IMR-90 (cell line): ENCODE measurements at regions not wholly inside any gene's neighbourhood (a gene's known extent, or its start where the extent isn't known, plus 50 kb on each side); places are given as distances from the start of the nearest gene placed in this dataset.

Experiments used
- ATAC-seq: fragments of 200-7000 bp; cut with Tn5 transposase; 2 replicates; pipeline ENCODE4 v1.9.1; 2020; ENCODE audit warnings: low read depth, mild to moderate bottlenecking, moderate library complexity
- BruUV-seq: library from RNA; stranded (reverse); fragments of 400-500 nt; replicated peaks from 2 replicates; lab custom pipeline; 2021; lab: Mats Ljungman, UMichigan
- CTCF ChIA-PET: fragments of 300-600 bp; formaldehyde crosslinking; extraction: SDS; loops from one replicate; lab custom pipeline; 2021; ENCODE audit warnings: antibody characterized with exemption; lab: Yijun Ruan, JAX
- POLR2A ChIA-PET: fragments of 300-600 bp; sonication (Branson Sonifier 250); formaldehyde crosslinking; loops from one replicate; lab custom pipeline; 2022; ENCODE audit warnings: antibody characterized with exemption; ENCODE audit not compliant: unreplicated experiment; lab: Charles Lee
- DNase-seq: peaks from one replicate; pipeline ENCODE4 v3.0.0; 2013
- H2AFZ ChIP-seq: replicated peaks from 2 replicates; pipeline ENCODE3; 2013; ENCODE audit warnings: low read length, mild to moderate bottlenecking; ENCODE audit not compliant: poor library complexity
- H2AK5ac ChIP-seq: 2 replicates; pipeline ENCODE4 v1.6.1; 2013; ENCODE audit warnings: low read depth, low read length, inconsistent platforms
- H2AK9ac ChIP-seq: replicated peaks from 2 replicates; pipeline ENCODE3; 2013; ENCODE audit warnings: mild to moderate bottlenecking, low read depth, low read length, moderate library complexity; ENCODE audit not compliant: poor library complexity
- H2BK120ac ChIP-seq: 2 replicates; pipeline ENCODE4 v1.6.1; 2013; ENCODE audit warnings: low read depth, low read length, inconsistent platforms
- H2BK15ac ChIP-seq: 3 replicates; pipeline ENCODE4 v1.6.1; 2013; ENCODE audit warnings: low read depth, low read length, inconsistent platforms
- H2BK20ac ChIP-seq: 2 replicates; pipeline ENCODE4 v1.6.1; 2013; ENCODE audit warnings: low read depth, mild to moderate bottlenecking, inconsistent platforms, low read length, moderate library complexity
- H2BK5ac ChIP-seq: 2 replicates; pipeline ENCODE4 v1.6.1; 2013; ENCODE audit warnings: mild to moderate bottlenecking, low read depth, low read length, inconsistent platforms; ENCODE audit not compliant: poor library complexity, severe bottlenecking
- H3K14ac ChIP-seq: replicated peaks from 2 replicates; pipeline ENCODE4 v1.6.1; 2013; ENCODE audit warnings: low read depth, low read length, inconsistent platforms
- H3K18ac ChIP-seq: 2 replicates; pipeline ENCODE4 v1.6.1; 2013; ENCODE audit warnings: low read depth, low read length, control low read depth
- H3K23ac ChIP-seq: 2 replicates; pipeline ENCODE4 v1.6.1; 2013; ENCODE audit warnings: low read depth, low read length, inconsistent platforms
- H3K27ac ChIP-seq: 2 replicates; pipeline ENCODE4 v1.5.1; 2013; ENCODE audit warnings: mild to moderate bottlenecking, control low read depth, low read length; ENCODE audit not compliant: insufficient read depth
- H3K27me3 ChIP-seq: 2 replicates; pipeline ENCODE4 v1.6.1; 2013; ENCODE audit warnings: low read length; ENCODE audit not compliant: control insufficient read depth, insufficient read depth
- H3K36me3 ChIP-seq: 2 replicates; pipeline ENCODE4 v1.6.1; 2013; ENCODE audit warnings: low read length, mixed read lengths; ENCODE audit not compliant: control insufficient read depth, insufficient read depth
- H3K4ac ChIP-seq: 2 replicates; pipeline ENCODE4 v1.6.1; 2013; ENCODE audit warnings: low read depth, low read length, inconsistent platforms
- H3K4me1 ChIP-seq: 2 replicates; pipeline ENCODE4 v1.6.1; 2013; ENCODE audit warnings: low read length, mixed read lengths; ENCODE audit not compliant: control insufficient read depth, insufficient read depth
- H3K4me2 ChIP-seq: 2 replicates; pipeline ENCODE4 v1.6.1; 2013; ENCODE audit warnings: low read depth, mild to moderate bottlenecking, control low read depth, low read length, moderate library complexity
- H3K4me3 ChIP-seq: 2 replicates; pipeline ENCODE4 v1.5.1; 2013; ENCODE audit warnings: low read depth, mild to moderate bottlenecking, control low read depth, low read length, moderate library complexity; ENCODE audit not compliant: insufficient read depth
- H3K56ac ChIP-seq: 2 replicates; pipeline ENCODE4 v1.6.1; 2013; ENCODE audit warnings: low read length, inconsistent platforms; ENCODE audit not compliant: insufficient read depth; ENCODE audit errors: extremely low read depth
- H3K79me1 ChIP-seq, 2 experiments: 2 replicates each; pipeline ENCODE4 v1.6.1; 2013; ENCODE audit warnings: low read length in 2 of 2, inconsistent platforms in 1 of 2, low read depth in 1 of 2
- H3K9ac ChIP-seq: 2 replicates; pipeline ENCODE4 v1.6.1; 2013; ENCODE audit warnings: low read depth, low read length, control low read depth
- H3K9me1 ChIP-seq: 2 replicates; pipeline ENCODE4 v1.6.1; 2013; ENCODE audit warnings: low read length, inconsistent platforms; ENCODE audit not compliant: insufficient read depth
- H3K9me3 ChIP-seq: 2 replicates; pipeline ENCODE4 v1.6.1; 2013; ENCODE audit warnings: low read length; ENCODE audit not compliant: control insufficient read depth, insufficient read depth
- H4K20me1 ChIP-seq: 2 replicates; pipeline ENCODE4 v1.6.1; 2013; ENCODE audit warnings: low read length, inconsistent platforms; ENCODE audit not compliant: insufficient read depth
- H4K5ac ChIP-seq: 2 replicates; pipeline ENCODE4 v1.6.1; 2013; ENCODE audit warnings: mild to moderate bottlenecking, low read depth, low read length, control low read depth
- H4K8ac ChIP-seq, 2 experiments: 2 replicates each; pipeline ENCODE4 v1.6.1; 2013; ENCODE audit warnings: low read depth in 2 of 2, low read length in 2 of 2, control low read depth in 1 of 2, inconsistent platforms in 1 of 2
- H4K91ac ChIP-seq: 2 replicates; pipeline ENCODE4 v1.6.1; 2013; ENCODE audit warnings: low read depth, low read length, inconsistent platforms; ENCODE audit not compliant: insufficient read depth
- CEBPB ChIP-seq: IDR thresholded peaks from 2 replicates; pipeline ENCODE4 v1.6.1; 2012; ENCODE audit warnings: low read depth, low read length, improper control_type of control experiment
- CHD1 ChIP-seq: IDR thresholded peaks from 2 replicates; pipeline ENCODE4 v1.6.1; 2012; ENCODE audit warnings: low read depth, low read length, improper control_type of control experiment
- CTCF ChIP-seq: conservative IDR thresholded peaks from 2 replicates; pipeline ENCODE4 v1.5.1; 2012; ENCODE audit warnings: mild to moderate bottlenecking, low read depth, low read length, improper control_type of control experiment
- FOS ChIP-seq: fragments of 150-350 bp; IDR thresholded peaks from 2 replicates; pipeline ENCODE4 v1.6.1; 2016; ENCODE audit warnings: low read depth, low read length
- MAFK ChIP-seq: IDR thresholded peaks from 2 replicates; pipeline ENCODE4 v1.6.1; 2012; ENCODE audit warnings: low read depth, low read length, improper control_type of control experiment
- MXI1 ChIP-seq: IDR thresholded peaks from 2 replicates; pipeline ENCODE4 v1.6.1; 2012; ENCODE audit warnings: low read depth, mild to moderate bottlenecking, low read length, moderate library complexity, borderline replicate concordance
- RCOR1 ChIP-seq: IDR thresholded peaks from 2 replicates; pipeline ENCODE4 v1.6.1; 2012; ENCODE audit warnings: mild to moderate bottlenecking, low read length, improper control_type of control experiment; ENCODE audit not compliant: insufficient replicate concordance
- RFX5 ChIP-seq: IDR thresholded peaks from 2 replicates; pipeline ENCODE4 v1.8.0; 2012; ENCODE audit warnings: low read depth, mild to moderate bottlenecking, low read length, moderate library complexity
- SMC3 ChIP-seq: fragments of 150-350 bp; IDR thresholded peaks from 2 replicates; pipeline ENCODE4 v1.6.1; 2016; ENCODE audit warnings: low read depth, mild to moderate bottlenecking, antibody characterized with exemption, low read length, moderate library complexity
- WGBS, 2 experiments: methylation state at CpG; one replicate each; pipeline versions ENCODE4 v1.1.5 to v1.1.7; 2013; ENCODE audit warnings: missing lambda C conversion rate in 2 of 2; ENCODE audit not compliant: insufficient read length in 1 of 2; ENCODE audit errors: extremely low coverage in 2 of 2; 5-methylcytosine and 5-hydroxymethylcytosine counted together
- dilution Hi-C: fragments of 300-500 bp; cut with HindIII; formaldehyde crosslinking; loops from one replicate; pipeline ENCODE4 v1.14.3; 2018; ENCODE audit warnings: low sequenced_read_pairs; ENCODE audit not compliant: unreplicated experiment
- in situ Hi-C: fragments of 300-500 bp; cut with MboI; formaldehyde crosslinking; loops from 3 replicates; pipeline ENCODE4 v1.14.3; 2019; ENCODE audit warnings: low sequenced_read_pairs, inconsistent platforms, mixed read lengths
- intact Hi-C: fragments of 100-400 bp; cut with micrococcal nuclease; formaldehyde crosslinking; loops from 2 replicates; pipeline ENCODE4 v1.10.0; 2022

- no peak overlapping the region for H2BK15ac ChIP-seq
- ATAC-seq: no peak
- no peak overlapping the region for H4K91ac ChIP-seq
- H3K14ac ChIP-seq: no peak overlapping the region
- no peak overlapping the region for H2BK5ac ChIP-seq
- H3K4ac ChIP-seq: no peak overlapping the region
- H4K20me1 ChIP-seq: no peaks in the 10 kb centered on the region
- ChIA-PET POLR2A (no interaction called here), CTCF (no interaction called here)
- H3K36me3 ChIP-seq: no peaks in the 10 kb centered on the region
- H3K9ac ChIP-seq: no peak overlapping the region
- H3K27me3 ChIP-seq: peaks cover 74% of the 10 kb centered on the region
- H2BK20ac ChIP-seq: no peak overlapping the region
- 30% methylated on average over 2 of the region's 12 CpGs; no CpG with 5 or more reads in 1 of the 2 experiments for WGBS, 2 experiments
- no peak overlapping the region for H2AFZ ChIP-seq
- DNase-seq: no peak
- H3K27ac ChIP-seq: no peak overlapping the region
- intact Hi-C loops: no loop called here
- no TSS peak for BruUV-seq
- no peak overlapping the region for H3K23ac ChIP-seq
- H3K4me1 ChIP-seq: no peaks in the 10 kb centered on the region
- H4K8ac ChIP-seq: no peak overlapping the region
- H4K5ac ChIP-seq: no peak overlapping the region
- in situ Hi-C loops: no loop called here
- no peak overlapping the region for H2BK120ac ChIP-seq
- H3K9me1 ChIP-seq: no peaks in the 10 kb centered on the region
- H2AK5ac ChIP-seq: no peak overlapping the region
- no peaks in the 10 kb centered on the region for H3K79me1 ChIP-seq
- H2AK9ac ChIP-seq: no peak overlapping the region
- no peak overlapping the region for H3K4me3 ChIP-seq
- H3K56ac ChIP-seq: no peak overlapping the region
- H3K9me3 ChIP-seq: no peaks in the 10 kb centered on the region
- H3K4me2 ChIP-seq: no peak overlapping the region
- TF ChIP-seq MAFK: no peak
- TF ChIP-seq CHD1: no peak
- TF ChIP-seq RFX5: no peak
- TF ChIP-seq CEBPB: no peak
- no peak for TF ChIP-seq RCOR1
- TF ChIP-seq FOS: no peak
- TF ChIP-seq MXI1: no peak
- TF ChIP-seq CTCF: no peak
- no peak for TF ChIP-seq SMC3
- H3K18ac ChIP-seq: no peak overlapping the region
- dilution Hi-C loops: no loop called here
Measured at GRCh38 chr15:89396723-89397652, 62.4 kb upstream of the POLG start.
